Limb (tissue), 2 donors: ENCODE measurements at regions not wholly inside any gene's neighbourhood (a gene's known extent, or its start where the extent isn't known, plus 50 kb on each side); places are given as distances from the start of the nearest gene placed in this dataset.

Experiments
- DNase-seq, 2 donors: peaks; one replicate each; pipeline ENCODE4 v3.0.0-alpha.2; 2016; ENCODE audit errors: extremely low spot score in 2 of 2

DNA sequence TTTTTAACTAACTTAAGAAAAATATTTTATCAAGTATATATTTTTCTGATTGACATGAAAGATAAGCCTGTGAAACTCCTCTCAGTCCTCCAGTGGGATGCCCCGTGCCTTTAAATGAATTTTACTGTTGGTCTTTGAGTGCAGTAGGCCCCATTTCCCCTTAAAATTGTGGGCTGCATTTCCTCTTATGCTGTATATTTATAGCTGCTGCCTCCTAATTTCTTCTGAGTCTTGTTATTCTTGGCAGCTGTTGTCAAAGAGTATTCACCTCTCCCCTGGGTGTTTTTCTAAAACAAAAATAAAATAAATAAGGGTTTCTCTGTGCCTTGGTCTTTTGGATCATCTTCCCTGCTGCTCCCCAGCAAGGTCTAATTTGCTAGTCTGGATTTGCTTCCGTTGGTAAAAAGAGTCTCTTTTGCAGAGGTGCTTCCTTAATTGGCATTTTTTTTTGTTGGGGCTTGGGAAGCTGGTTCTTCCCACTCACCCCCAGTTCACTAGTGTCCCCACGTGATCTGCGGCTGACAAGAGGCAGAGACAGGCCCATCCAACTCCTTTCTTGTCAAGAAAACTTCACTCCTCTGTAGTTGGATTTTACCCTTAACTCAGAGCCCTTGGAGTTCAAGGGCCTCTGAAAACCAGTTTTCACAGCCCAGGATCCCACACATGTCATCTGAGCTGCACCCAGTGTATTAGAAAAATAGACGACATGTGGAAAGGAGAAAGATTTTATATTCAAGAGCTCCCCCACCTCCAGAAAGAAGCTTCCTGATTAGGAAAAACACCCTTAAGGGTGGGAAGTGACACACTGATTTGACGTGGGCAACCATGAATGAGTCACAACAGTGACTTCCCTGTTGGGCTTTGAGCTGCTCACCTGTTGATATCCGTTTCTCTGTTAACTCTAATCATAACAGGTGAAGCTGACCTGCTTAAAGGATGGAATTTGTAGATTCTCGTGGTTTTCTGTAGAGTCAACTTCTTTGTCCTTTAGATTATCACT, 431.5 kb downstream of the DCDC2C start:
- peak in 1 of 2 donors; percentile 15 for DNase-seq

GRCh38 chr2:4135765-4136164, 432.4 kb downstream of the DCDC2C start:
- no peak for DNase-seq

DNA sequence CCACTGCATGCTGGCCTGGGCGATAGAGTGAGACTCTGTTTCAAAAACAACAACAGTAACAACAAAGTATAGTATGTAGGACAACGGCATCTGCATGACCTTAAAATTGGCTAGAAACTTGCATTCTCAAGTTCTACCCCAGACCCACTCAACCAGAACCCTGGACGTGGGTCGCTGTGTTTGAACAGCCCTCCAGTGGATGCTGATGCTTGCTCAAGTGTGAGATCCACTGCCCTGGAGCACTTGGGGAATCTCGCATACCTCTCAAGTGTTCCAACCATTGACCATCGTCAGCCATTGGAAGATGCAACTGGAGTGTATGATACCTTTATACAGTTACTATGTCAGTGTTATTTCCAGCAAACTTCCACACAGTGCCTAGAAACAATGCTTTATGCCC, 435.9 kb downstream of the DCDC2C start:
- DNase-seq = no peak

GRCh38 chr2:4139731-4140130, 436.4 kb downstream of the DCDC2C start:
- DNase-seq = no peak

DNA sequence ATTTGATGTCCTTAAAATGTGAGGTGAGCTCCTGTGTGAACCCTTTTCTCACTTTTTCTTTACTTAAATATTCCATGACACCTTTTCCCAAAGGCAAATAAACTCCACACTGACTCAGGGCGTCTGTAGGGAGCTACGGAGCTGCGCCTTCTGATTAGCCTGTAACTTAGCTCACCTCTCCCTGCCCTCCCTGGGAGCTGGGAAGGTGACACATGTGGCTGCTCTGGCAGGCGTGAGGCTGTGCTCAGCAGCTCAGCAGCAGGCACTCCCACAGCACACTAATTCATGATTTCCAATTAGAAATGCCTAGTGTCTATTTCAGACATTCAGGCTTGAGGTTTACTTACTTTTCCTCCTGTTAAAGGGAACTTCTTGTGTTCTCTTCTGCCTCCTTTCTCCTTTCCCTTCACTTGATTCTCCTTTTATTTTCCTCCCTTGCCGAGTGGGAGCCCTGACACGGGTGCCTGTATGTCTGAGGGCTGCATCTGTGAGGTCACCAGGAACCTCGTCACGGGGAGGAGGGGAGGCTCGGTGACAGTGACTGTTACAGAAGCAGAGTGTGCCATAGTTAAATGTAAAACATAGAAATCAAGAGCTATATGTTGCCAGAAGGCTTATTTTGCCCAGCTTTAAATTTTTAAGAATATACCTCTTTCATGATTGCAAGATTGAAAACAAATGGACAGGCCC, 437.1 kb downstream of the DCDC2C start:
- DNase-seq = no peak

DNA sequence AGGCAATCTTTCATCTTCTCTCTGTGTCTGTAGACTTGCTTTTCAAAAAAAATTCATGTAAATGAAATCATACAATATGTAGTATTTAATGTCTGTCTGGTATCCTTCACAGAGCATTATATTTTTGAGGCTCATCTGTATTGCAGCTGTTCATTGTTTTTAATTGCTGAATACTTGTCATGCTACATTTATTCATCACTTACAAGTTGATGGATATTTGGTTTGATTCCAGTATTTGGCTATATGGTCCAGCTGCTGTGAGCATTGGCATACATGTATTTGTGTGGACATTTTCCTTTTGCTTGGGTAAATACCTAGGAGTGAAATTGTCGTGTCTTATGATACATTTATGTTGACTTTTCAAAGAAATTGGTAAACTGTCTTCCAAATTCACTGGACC, 441.4 kb downstream of the DCDC2C start:
- no peak for DNase-seq

GRCh38 chr2:4151521-4151920, 448.1 kb downstream of the DCDC2C start:
- no peak for DNase-seq

- DNase-seq = no peak
These were observed 448.7 kb downstream of the DCDC2C start for GRCh38 chr2:4152051-4152450.

DNA sequence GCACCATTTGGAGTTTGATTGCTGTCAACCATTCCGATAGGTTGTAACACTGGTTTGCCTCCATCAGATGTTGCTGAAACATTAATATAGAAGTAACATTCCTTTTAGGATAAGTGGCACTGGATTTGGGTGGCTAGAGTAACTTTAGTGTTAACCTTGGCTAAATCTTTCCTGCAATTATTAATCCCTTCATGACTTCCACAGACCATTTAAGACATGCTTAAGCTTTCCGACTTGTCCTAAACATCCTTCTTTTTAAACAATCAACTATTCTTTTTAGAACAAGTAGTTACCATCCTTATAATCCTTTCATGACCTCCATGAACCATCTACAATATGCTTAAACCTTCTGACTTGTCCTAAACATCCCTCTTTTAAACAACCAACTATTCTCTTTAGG, 465.5 kb downstream of the DCDC2C start:
- DNase-seq = no peak

- DNase-seq = no peak
These were observed 471.4 kb downstream of the DCDC2C start for GRCh38 chr2:4174796-4175195.

DNA sequence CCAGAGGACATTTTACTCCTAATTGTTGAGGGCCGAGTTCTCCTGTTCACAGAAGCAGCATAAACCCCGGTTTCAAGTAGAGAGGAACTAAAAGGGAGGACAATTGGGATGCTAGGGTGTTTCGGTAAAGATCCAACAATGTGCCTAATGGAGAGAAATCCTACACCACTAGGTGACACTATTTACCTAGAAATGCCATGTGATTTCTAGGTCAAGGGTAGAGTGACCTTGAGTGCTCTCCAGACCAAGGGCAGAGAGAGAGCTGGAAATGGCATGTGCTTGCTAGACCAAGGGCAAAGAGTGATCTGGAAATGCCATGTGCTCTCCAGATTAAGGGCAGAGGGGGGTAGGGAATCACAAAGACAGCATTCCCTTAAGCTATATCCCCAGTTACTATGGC, 472.0 kb downstream of the DCDC2C start:
- no peak for DNase-seq

- DNase-seq = no peak
These were observed 477.3 kb downstream of the DCDC2C start for GRCh38 chr2:4180631-4181030.

DNA sequence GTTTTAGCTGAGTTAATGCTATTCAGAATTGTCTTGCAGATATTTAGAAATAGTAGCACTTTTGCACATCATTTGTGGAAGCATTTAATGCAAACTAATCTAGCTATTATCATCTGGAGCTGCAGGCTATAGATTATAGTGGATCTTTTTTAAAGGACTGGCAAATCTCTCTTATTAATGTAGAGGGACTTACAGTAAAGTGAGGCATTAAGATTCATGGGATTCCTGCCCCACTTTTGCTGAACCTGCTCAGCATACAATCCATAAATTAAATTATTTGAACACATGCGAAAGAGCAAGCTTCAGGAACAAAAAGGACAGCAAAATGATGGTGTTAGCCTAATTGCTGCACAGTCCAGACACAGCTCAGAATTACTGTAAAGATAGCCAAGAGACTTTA, 477.7 kb downstream of the DCDC2C start:
- DNase-seq = no peak

GRCh38 chr2:4188561-4188960, 485.2 kb downstream of the DCDC2C start:
- no peak for DNase-seq

DNA sequence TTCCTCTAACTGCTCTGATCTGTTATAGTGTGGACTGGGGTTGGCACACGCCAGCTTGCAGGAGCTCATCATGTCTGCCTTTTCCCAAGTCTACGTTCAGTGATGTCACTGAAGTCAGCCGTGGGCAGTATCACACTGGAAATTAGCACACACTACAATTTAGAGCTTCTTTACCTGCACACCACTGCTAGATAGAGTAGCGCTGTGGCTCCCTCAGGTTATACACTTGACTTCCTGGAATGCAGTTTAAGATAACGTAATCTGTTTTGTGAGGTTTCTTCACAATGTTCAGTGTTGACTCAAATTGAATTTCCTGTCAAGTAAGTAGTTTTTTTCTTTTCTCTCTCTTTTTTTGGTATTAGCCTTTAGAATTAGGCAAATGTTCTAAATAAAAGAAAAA, 487.2 kb downstream of the DCDC2C start:
- DNase-seq = no peak

GRCh38 chr2:4192119-4192518, 488.7 kb downstream of the DCDC2C start:
- no peak for DNase-seq

DNA sequence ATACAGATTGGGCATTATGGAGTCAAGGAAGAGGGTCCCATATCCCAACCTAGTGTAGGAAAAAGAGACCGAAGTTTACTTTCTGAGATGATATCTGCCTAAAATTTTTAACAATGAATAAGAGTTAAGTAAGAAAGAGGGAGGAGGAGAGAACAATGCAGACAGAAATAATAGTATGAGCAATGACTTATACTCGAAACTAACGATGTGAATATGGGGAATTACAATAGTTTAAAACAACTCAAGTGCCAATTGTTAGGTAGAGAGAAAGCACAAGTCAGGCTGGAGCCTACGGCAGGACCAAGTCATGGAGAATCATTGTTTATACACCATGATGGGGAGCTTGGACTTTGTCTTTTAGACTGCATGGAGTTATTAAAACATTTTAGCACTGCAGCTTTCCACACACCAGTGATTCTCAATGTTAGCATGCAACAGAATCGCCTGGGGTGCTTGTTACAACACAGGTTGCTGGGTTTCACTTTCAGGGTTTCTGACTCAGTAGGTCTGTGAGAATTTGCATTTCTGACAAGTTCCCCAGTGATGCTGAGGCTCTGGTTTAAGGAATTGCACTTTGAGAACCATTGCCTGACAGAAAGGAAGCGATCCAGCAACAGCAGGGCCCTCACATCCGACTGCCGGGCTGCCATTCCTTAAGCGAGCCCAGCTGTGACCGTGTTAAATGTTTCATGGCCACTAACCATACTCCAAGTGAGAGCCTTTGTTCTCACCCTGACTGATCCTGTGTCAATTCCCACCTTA, 511.2 kb downstream of the DCDC2C start:
- DNase-seq = no peak

- no peak for DNase-seq
These were observed 514.4 kb downstream of the DCDC2C start for GRCh38 chr2:4217737-4218136.

- DNase-seq = no peak
These were observed 515.7 kb downstream of the DCDC2C start for GRCh38 chr2:4219101-4219500.

- no peak for DNase-seq
These were observed 516.2 kb downstream of the DCDC2C start for GRCh38 chr2:4219571-4219970.

GRCh38 chr2:4221434-4221833, 518.1 kb downstream of the DCDC2C start:
- DNase-seq = no peak

DNA sequence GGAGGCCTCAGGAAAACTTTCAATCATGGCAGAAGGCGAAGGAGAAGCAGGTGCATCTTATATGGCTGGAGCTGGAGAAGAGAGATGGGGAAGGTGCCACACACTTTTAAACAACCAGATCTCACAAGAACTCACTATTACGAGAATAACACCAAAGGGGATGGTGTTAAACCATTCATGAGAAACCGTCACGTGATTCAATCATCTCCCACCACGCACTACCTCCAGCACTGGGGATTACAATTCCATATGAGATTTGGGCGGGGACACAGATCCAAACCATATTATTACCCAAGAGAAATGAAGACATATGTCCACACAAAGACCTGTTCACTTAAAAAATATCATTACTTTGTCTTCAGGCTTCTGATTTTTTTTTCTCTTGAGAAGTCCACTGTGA, 518.5 kb downstream of the DCDC2C start:
- DNase-seq = no peak
